ENCODE measurements at regions not wholly inside any gene's neighbourhood (a gene's known extent, or its start where the extent isn't known, plus 50 kb on each side); places are given as distances from the start of the nearest gene placed in this dataset.
"Not testable (repeated sequence)": the region's sequence is repeated elsewhere in the genome, so short reads cannot be mapped to it uniquely, and the experiment has no call there.

DNA sequence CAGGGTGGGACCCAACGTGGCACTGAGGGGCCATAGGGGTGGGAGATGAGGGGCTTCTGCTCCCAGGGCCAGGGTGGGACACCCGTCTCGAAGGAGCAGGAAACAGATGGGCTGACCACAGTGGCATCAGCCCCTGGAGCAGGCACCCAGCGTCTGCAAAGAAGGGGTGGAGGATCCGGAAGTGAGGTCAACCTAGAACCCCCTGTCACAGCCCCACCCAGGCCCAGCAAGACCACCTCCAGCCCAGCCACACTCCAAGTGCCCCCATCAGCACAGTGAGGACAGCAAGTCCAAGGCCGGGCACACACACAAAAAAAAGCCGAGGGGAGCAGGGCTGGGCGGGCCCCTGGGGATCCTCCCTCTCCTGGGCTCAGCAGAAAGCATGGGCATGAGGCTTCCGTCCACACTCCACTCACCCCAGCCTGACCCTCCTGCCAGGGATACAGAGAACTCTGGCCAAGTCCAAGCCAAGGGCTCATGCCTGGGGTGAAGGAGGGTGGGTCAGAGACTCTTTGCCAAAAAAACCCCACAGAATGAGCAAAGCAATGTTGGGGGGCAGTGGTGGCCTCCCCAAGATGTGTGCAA is 111.0 kb downstream of the FOXL3 start:
- DNase-seq (no peak), ATAC-seq (no peak)
- intact Hi-C loops (cut with DNase I): no loop called here

DNA sequence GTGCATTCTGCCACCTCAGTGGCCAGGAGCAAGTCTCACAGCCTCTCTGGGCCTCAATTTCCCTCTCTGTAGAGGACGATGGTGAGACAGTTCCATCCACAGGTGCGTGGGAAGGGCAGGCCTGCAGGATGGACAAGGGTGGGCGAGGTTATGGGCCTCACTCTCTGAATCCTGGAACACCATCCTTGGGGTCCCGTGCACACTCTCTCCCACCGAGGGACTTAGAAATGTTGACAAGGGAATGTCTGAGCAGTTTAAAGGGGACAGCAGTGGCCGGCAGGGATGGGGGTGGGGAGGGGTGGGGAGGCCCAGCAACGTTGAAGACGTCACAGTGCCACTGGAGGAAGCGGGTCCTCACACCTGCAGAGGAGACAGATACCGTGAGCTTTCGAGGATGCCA is 111.5 kb downstream of the FOXL3 start:
- no peak for ATAC-seq
- intact Hi-C loops (cut with DNase I): no loop called here
- DNase-seq: no peak

- DNase-seq (no peak), ATAC-seq (no peak)
- intact Hi-C loops (cut with DNase I): no loop called here
Observed at GRCh38 chr7:404812-405488, 114.7 kb downstream of the PDGFA start.

GRCh38 chr7:405489-406211 is 114.0 kb downstream of the PDGFA start:
- DNase-seq (peak; percentile 5), ATAC-seq (no peak)
- intact Hi-C loops (cut with DNase I): no loop called here

DNA sequence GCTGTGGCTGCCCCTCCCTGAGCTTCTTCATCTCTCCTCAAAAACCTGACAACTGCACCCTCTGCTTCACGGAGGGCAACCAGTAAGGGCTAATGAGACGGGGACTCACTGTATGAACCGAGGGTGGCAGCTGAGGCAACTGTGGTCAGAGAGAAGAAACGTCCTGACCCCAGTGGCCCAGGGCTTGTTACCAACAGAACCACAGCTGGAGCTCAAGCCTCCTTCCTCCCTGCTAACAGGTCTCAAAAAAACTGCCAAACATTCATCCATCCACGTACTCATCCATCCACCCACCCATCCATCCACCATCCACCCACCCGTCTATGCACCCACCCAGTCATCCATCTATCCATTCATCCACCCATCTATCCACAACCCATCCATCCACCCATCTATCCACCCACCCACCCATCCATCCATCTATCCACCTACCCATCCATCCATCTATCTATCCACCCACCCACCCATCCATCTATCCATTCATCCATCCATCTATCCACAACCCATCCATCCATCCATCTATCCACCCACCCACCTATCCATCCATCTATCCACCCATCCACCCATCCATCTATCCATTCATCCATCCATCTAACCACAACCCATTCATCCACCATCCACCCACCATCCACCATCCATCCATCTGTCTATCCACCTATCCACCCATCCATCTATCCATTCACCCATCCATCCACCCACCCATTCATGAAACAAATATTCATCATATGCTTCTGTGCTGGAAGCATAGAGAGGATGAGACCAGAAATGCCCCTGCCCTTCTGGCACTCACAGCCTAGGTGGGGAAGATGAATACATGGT is 111.7 kb downstream of the PDGFA start:
- intact Hi-C loops (cut with DNase I): no loop called here
- DNase-seq (no peak), ATAC-seq (no peak)

DNA sequence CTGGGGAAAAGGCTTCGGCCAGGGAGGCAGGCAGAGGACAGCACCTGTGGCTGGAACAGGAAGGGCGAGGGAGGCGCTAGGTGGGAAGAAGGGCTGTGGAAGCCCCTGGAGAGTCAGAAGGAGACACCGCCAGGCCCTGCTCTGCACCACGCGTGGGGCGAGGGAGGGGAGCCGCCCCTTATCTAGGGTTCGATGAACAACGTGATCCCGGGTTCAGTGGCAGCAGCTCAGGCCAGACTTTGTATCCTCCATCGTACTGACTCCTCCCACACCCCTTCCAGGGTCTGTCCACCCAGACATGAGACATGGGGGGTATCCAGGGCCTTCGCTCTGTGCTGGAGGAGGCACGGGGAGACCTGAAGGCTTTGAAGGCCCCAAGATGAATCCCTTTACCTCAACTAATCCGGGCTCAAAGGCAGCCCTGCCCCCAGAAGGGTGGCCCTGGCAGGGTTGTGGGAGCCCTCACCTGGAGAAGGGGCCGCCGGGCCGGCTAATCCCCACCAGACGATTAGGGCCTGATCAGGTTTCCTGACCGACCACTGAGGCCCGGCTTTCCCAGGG is 110.8 kb downstream of the PDGFA start:
- ATAC-seq: no peak
- intact Hi-C loops (cut with DNase I): no loop called here
- peak; percentile 12 for DNase-seq

DNA sequence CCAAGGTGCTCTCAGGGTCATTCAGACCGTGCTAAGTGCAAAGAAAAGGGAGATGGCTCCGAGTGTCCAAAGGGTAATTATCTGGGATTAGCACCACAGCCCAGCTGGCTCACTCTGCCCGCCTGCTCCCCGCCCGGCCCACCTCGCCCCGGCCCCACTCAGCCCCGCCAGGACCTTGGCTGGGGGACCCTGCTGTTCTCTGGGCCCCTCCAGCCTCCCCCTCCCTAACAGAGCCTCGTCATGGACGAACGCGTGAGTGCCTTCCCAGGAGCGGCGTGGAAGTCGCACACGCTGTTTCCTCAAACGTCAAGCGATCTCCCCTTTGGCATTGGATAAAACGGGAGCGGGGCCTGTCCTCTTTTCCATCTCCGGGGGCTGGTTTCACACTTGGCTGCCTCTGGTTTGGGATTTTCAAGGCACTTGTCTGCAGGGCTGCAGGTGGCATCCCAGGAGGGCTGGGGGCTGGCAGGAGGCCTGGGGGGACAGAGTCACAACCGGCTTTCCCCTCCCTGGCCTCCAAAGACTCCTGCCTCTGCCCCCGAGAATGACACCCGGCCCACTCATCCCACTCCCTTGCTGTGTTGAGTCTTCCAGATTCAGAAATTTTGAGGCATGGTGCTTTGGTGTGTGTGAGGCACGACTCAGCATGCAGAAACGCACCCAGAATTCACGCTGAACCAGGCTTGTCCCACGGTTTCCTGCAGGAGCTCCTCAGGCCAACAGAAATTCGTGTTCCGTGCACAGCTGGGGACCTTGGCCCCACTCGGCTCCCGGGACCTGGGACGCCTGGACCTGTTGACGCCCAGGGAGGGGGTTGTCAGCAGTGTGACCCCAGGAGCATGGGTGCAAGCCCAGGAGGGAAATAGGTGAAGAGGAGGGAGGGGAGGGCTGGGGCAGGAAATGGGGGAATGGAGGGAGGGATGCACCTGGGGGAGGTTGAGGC is 110.0 kb downstream of the PDGFA start:
- ATAC-seq (no peak), DNase-seq (peak; percentile 19)

DNA sequence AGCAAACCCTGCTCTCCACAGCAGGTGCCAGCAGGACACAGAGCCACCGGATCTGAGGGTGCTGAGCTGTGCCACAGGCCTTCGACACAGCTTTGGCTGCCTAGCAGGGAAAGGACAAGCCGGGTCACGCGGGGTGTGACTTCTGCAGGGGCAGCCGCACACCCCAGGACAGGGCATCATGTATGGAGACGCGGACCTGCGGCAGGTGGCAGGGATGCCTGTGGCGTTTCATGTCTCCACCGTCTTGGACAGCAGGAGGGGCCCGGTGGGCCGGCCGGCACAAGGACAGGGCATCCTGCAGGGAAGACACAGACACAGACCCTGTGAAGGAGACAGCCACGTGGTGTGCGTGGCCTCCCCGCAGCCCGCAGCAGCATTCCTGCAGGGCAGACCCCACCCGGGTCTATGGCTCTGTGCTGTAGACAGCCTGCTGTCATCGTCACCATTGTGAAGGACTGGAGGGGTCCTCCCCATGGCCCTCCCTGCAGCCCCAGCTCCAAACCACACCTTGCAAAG is 109.2 kb downstream of the PDGFA start:
- peak; percentile 12 for DNase-seq
- intact Hi-C loops (cut with DNase I): no loop called here
- no peak for ATAC-seq

More for the DNA sequence above, 110.0 kb downstream of the PDGFA start:
- intact Hi-C loops (cut with DNase I): no loop called here

- intact Hi-C loops (cut with DNase I); DNase-seq; ATAC-seq: not testable (repeated sequence)
Observed at GRCh38 chr7:411116-411515, 108.5 kb downstream of the PDGFA start.

- ATAC-seq (no peak), DNase-seq (peak; percentile 10)
- intact Hi-C loops (cut with DNase I): no loop called here
Observed at GRCh38 chr7:411677-412312, 107.9 kb downstream of the PDGFA start.

- DNase-seq (no peak), ATAC-seq (no peak)
- intact Hi-C loops (cut with DNase I): no loop called here
Observed at GRCh38 chr7:412313-412710, 107.3 kb downstream of the PDGFA start.

GRCh38 chr7:414681-415560 is 104.7 kb downstream of the PDGFA start:
- no peak for ATAC-seq
- intact Hi-C loops (cut with DNase I): no loop called here

DNA sequence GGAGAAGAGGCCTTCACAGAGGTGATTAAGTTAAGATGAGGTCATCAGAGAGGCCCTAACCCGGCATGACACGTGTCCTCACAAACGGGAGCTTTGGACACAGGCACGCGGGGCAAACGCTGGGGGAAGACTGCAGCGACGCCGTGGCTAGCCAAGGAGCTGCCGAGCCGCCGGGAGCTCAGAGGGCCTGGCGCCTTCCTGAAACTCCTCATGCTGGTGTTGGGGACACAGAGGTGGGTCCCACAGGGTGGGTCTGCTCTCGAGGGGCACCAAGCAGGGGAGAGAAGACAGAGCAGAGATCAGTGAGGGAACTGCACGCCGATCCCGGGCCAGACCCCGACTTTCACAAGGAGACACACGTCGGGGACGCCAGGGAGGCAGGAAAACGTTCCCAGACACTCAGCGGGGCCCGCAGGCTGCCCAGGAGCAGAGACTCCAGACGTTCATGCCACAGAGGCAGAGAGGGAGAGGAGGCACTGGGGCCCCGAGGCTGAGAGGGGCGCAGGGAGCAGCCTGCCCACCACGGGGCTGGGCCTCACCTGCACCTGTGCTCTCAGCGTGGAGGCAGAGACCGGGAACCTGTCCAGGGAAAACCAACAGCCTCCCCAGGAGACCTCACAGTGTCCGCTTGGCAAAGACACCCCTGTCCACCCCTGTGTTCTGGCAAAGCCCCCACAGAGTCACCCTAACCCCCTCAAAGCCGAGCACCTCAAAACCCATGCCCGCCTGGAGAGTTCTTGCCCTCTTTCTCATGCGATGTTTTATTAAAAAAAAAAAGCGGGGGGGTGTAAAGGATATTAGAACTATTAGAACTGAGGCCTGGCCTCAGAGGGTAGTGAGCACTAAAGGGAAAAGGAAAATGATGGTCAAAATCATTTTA is 103.8 kb downstream of the PDGFA start:
- intact Hi-C loops (cut with DNase I): no loop called here
- no peak for ATAC-seq
- no peak for DNase-seq

More at GRCh38 chr7:414681-415560, 104.7 kb downstream of the PDGFA start:
- peak; percentile 16 for DNase-seq

DNA sequence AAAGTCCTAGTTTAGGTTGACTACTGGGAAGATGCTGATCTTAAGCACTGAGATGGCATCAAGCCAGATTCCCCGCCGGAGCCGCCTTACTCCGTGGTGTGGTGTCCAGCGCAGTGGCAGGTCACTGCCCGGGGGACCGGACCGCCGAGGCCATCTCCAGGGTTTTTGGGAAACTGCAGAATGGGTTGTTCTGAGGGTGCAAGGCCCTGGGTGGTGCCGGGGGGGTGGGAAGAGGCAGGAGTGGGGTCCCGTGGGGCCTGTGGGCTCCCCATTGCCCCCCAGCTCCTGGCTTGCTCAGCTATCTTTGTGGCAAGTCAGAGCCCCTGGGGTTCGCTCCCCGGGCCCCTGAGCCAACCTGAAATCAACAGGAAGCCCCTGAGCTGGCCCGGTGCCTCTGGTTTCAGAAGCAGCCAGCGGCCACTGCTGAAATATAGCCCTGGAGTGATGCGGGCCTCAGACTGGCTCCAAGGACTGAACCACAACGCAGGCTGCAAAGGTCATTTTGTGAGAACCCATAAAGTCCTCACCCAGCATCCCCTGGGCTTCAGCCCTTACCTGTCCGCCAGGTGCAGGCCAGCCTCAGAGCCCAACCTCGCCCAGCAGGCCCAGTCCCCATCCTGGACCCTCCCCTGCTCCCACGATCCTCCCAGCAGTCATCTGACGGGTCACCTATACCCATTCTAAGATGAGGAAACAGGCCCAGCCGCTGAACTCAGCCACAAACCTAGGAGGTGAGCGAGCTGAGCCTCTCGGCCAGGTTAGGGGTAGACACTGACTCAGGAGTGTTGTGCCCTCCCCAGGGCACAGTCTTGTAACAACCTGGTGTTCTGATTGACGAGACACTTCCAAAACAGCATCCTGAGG is 102.7 kb downstream of the PDGFA start:
- DNase-seq (no peak), ATAC-seq (no peak)
- intact Hi-C loops (cut with DNase I): no loop called here

DNA sequence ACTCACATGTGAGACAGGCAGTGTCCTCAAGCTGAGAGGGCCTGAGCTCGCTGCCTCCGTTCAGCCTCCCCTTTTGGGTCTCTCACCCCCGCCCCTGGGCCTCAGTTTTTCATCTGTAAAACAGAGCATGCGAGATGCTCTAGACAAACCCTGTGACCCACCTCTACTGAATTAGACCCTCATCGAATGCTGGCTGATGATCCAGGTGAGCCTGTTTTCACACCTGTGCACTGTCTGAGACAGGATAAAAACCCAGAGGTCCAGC is 102.1 kb downstream of the PDGFA start:
- DNase-seq (no peak), ATAC-seq (no peak)
- intact Hi-C loops (cut with DNase I): no loop called here
